22Rv1 (cell line): ENCODE measurements at regions not wholly inside any gene's neighbourhood (a gene's known extent, or its start where the extent isn't known, plus 50 kb on each side); places are given as distances from the start of the nearest gene placed in this dataset.

Experiments
- CTCF ChIP-seq: fragments of 450-650 bp; IDR thresholded peaks from 2 replicates; pipeline ENCODE4 v1.5.1; 2017; ENCODE audit warnings: mild to moderate bottlenecking
- ZFX ChIP-seq: fragments of 450-650 bp; IDR thresholded peaks from 2 replicates; pipeline ENCODE4 v1.6.1; 2017; ENCODE audit warnings: antibody characterized with exemption, borderline replicate concordance

- no peak for TF ChIP-seq CTCF
- no peak for TF ChIP-seq ZFX
Observed at GRCh38 chr12:68403711-68404110, 71.5 kb upstream of the MDM1 start.
